HepG2 (cell line): ENCODE measurements at regions not wholly inside any gene's neighbourhood (a gene's known extent, or its start where the extent isn't known, plus 50 kb on each side); places are given as distances from the start of the nearest gene placed in this dataset.

Source experiments
- ATAC-seq: fragments of 200-7000 bp; cut with Tn5 transposase; 3 replicates; pipeline ENCODE4 v1.9.1; 2020; ENCODE audit warnings: mild to moderate bottlenecking, moderate library complexity
- BruUV-seq: library from RNA; stranded (reverse); fragments of 400-500 nt; replicated peaks from 2 replicates; lab custom pipeline; 2021; lab: Mats Ljungman, UMichigan
- CTCF ChIA-PET: fragments of 300-600 bp; formaldehyde crosslinking; extraction: SDS; loops from one replicate; lab custom pipeline; 2021; ENCODE audit warnings: low total read pairs, inconsistent platforms, low intra/inter-chr PET ratio; lab: Yijun Ruan, JAX
- POLR2A ChIA-PET: fragments of 350-600 bp; sonication (Branson Sonifier 250); formaldehyde crosslinking; loops from one replicate; lab custom pipeline; 2020; ENCODE audit warnings: antibody characterized with exemption, inconsistent platforms; lab: Yijun Ruan, JAX
- DNase-seq: peaks from one replicate; pipeline ENCODE4 v3.0.0-alpha.2; 2015; ENCODE audit warnings: low spot score
- FAIRE-seq: peaks from 3 replicates; lab custom pipeline; 2011; peaks lifted over from hg19 to GRCh38; lab: Jason Lieb, UNC
- H2AFZ ChIP-seq: one replicate; pipeline ENCODE4 v1.6.1; 2011; ENCODE audit warnings: low read length, inconsistent platforms
- H3K27ac ChIP-seq: fragments of 300-600 bp; 3 replicates; pipeline ENCODE4 v1.8.0; 2011; ENCODE audit warnings: mixed run types, mild to moderate bottlenecking, mixed read lengths, low read length, inconsistent platforms; ENCODE audit not compliant: insufficient read depth; ENCODE audit errors: extremely low read length
- H3K27me3 ChIP-seq, 2 experiments: fragments of 200-600 bp in 1 of 2; 2 replicates in 1 of 2; 3 replicates in 1 of 2; pipeline versions ENCODE4 v1.6.0 to v1.8.0; 2011; ENCODE audit warnings: low read length in 2 of 2, mild to moderate bottlenecking in 2 of 2, moderate library complexity in 2 of 2, inconsistent platforms in 1 of 2; ENCODE audit not compliant: insufficient read depth in 2 of 2, control insufficient read depth in 1 of 2
- H3K36me3 ChIP-seq, 2 experiments: fragments of 200-600 bp in 1 of 2; replicated peaks in 1 of 2; 2 replicates in 1 of 2; 3 replicates in 1 of 2; pipeline versions ENCODE4 v1.5.1 to v1.8.0; 2011; ENCODE audit warnings: low read length in 2 of 2, inconsistent platforms in 1 of 2; ENCODE audit not compliant: insufficient read depth in 2 of 2, control insufficient read depth in 1 of 2
- H3K4me1 ChIP-seq: 2 replicates; pipeline ENCODE4 v1.5.1; 2012; ENCODE audit warnings: low read length, inconsistent platforms; ENCODE audit not compliant: insufficient read depth
- H3K4me2 ChIP-seq: 2 replicates; pipeline ENCODE4 v1.6.0; 2011; ENCODE audit warnings: low read depth, low read length, inconsistent platforms
- H3K4me3 ChIP-seq, 3 experiments: fragments of 200-600 bp in 1 of 3; sonication (generic), shearing (Covaris generic) in 1 of 3; replicated peaks in 1 of 3; 2 replicates each; pipeline ENCODE4 v1.5.1; 2011 to 2016; ENCODE audit warnings: low read length in 3 of 3, inconsistent platforms in 2 of 3, low read depth in 2 of 3, mild to moderate bottlenecking in 2 of 3, control low read depth in 1 of 3, mixed read lengths in 1 of 3; ENCODE audit not compliant: insufficient read depth in 1 of 3
- H3K79me2 ChIP-seq: one replicate; pipeline ENCODE4 v1.6.1; 2011; ENCODE audit warnings: low read length, inconsistent platforms; ENCODE audit not compliant: insufficient read depth
- H3K9ac ChIP-seq: 2 replicates; pipeline ENCODE4 v1.6.0; 2011; ENCODE audit warnings: mild to moderate bottlenecking, low read depth, low read length, inconsistent platforms; ENCODE audit not compliant: insufficient read depth
- H3K9me3 ChIP-seq: 2 replicates; pipeline ENCODE4 v1.5.1; 2012; ENCODE audit warnings: mild to moderate bottlenecking, low read length
- H4K20me1 ChIP-seq: 2 replicates; pipeline ENCODE4 v1.6.0; 2011; ENCODE audit warnings: inconsistent platforms, mild to moderate bottlenecking, low read length, moderate library complexity; ENCODE audit not compliant: insufficient read depth
- AGO1 ChIP-seq: fragments of 200-400 bp; formaldehyde crosslinking; IDR thresholded peaks from 2 replicates; pipeline ENCODE4 v1.6.1; 2017; ENCODE audit warnings: mild to moderate bottlenecking, low read depth, low read length, moderate library complexity; ENCODE audit not compliant: poor library complexity, severe bottlenecking
- CREB1 ChIP-seq, 2 experiments: fragments of 450-650 bp in 1 of 2; IDR thresholded peaks; 2 replicates each; pipeline ENCODE4 v1.6.1; 2016 to 2017; ENCODE audit warnings: control low read depth in 1 of 2, mild to moderate bottlenecking in 1 of 2, missing compliant biosample characterization in 1 of 2, missing genetic modification characterization in 1 of 2
- DMAP1 ChIP-seq: IDR thresholded peaks from 2 replicates; pipeline ENCODE4 v1.6.1; 2016
- FOXO4 ChIP-seq: sonication (generic); formaldehyde crosslinking; conservative IDR thresholded peaks from 2 replicates; pipeline ENCODE4 v1.8.1; 2023; ENCODE audit warnings: missing genetic modification reagents
- HDAC1 ChIP-seq: sonication (generic); formaldehyde crosslinking; IDR thresholded peaks from 2 replicates; pipeline ENCODE4 v1.5.1; 2020; ENCODE audit warnings: mild to moderate bottlenecking, missing genetic modification reagents
- RORA ChIP-seq: sonication (generic); formaldehyde crosslinking; IDR thresholded peaks from 2 replicates; pipeline ENCODE4 v1.5.0; 2020; ENCODE audit warnings: mild to moderate bottlenecking, missing genetic modification reagents, moderate library complexity
- TOE1 ChIP-seq: sonication (generic); formaldehyde crosslinking; IDR thresholded peaks from 2 replicates; pipeline ENCODE4 v1.4.0; 2020; ENCODE audit warnings: mild to moderate bottlenecking, missing genetic modification reagents
- TSC22D2 ChIP-seq: sonication (generic); formaldehyde crosslinking; IDR thresholded peaks from 2 replicates; pipeline ENCODE4 v1.5.1; 2020; ENCODE audit warnings: missing genetic modification reagents, mild to moderate bottlenecking, borderline replicate concordance
- ZBTB7B ChIP-seq: sonication (generic); formaldehyde crosslinking; IDR thresholded peaks from 2 replicates; pipeline ENCODE4 v1.4.0; 2020; ENCODE audit warnings: missing genetic modification reagents
- ZNF12 ChIP-seq: sonication (generic); formaldehyde crosslinking; IDR thresholded peaks from 2 replicates; pipeline ENCODE4 v1.5.0; 2020; ENCODE audit warnings: missing genetic modification reagents
- ZNF562 ChIP-seq: sonication (generic); formaldehyde crosslinking; IDR thresholded peaks from 2 replicates; pipeline ENCODE4 v1.8.0; 2022; ENCODE audit warnings: missing genetic modification reagents, borderline replicate concordance
- ZNF660 ChIP-seq: sonication (generic); formaldehyde crosslinking; IDR thresholded peaks from 2 replicates; pipeline ENCODE4 v1.5.1; 2020; ENCODE audit warnings: mild to moderate bottlenecking, low read depth, missing genetic modification reagents, borderline replicate concordance
- ZNF672 ChIP-seq: sonication (generic); formaldehyde crosslinking; IDR thresholded peaks from 2 replicates; pipeline ENCODE4 v1.8.1; 2022; ENCODE audit warnings: missing genetic modification reagents
- ZNF841 ChIP-seq: sonication (generic); formaldehyde crosslinking; IDR thresholded peaks from 2 replicates; pipeline ENCODE4 v1.8.1; 2023; ENCODE audit warnings: missing genetic modification reagents, borderline replicate concordance
- ZSCAN22 ChIP-seq: sonication (generic); formaldehyde crosslinking; IDR thresholded peaks from 2 replicates; pipeline ENCODE4 v1.4.0; 2020; ENCODE audit warnings: mild to moderate bottlenecking, missing genetic modification reagents
- WGBS: methylation state at CpG from one replicate; pipeline ENCODE4 v1.1.6; 2017; ENCODE audit warnings: low lambda C conversion rate; 5-methylcytosine and 5-hydroxymethylcytosine counted together
- in situ Hi-C: cut with HindIII; loops from 2 replicates; pipeline ENCODE4 v1.10.0; 2017; ENCODE audit warnings: low pct_unique_long_range_greater_than_20kb; ENCODE audit not compliant: extremely low pct_ligation_motif_present
- intact Hi-C: fragments of 100-400 bp; cut with micrococcal nuclease; formaldehyde crosslinking; loops from one replicate; pipeline ENCODE4 v1.10.0; 2022; ENCODE audit not compliant: unreplicated experiment
- TF ChIP-seq, protein P1 (sequence below): sonication (generic); formaldehyde crosslinking; IDR thresholded peaks from 2 replicates; pipeline ENCODE4 v1.4.0; 2020; ENCODE audit warnings: missing genetic modification reagents, borderline replicate concordance
- TF ChIP-seq, protein P2 (sequence below): sonication (generic); formaldehyde crosslinking; IDR thresholded peaks from 2 replicates; pipeline ENCODE4 v1.5.0; 2020; ENCODE audit warnings: mild to moderate bottlenecking, missing genetic modification reagents, moderate library complexity

GRCh38 chr18:39053571-39053970 is 1488.0 kb upstream of the CELF4 start:
- Histone ChIP-seq H3K9ac (no peak overlapping the region), H4K20me1 (no peaks in the 10 kb centered on the region), H3K4me3 (no peak overlapping the region), H3K9me3 (no peaks in the 10 kb centered on the region), H3K79me2 (no peaks in the 10 kb centered on the region), H3K4me2 (no peak overlapping the region), H3K27ac (no peak overlapping the region), H3K27me3 (no peaks in the 10 kb centered on the region; a peak in 1 of 5 replicates), H3K36me3 (no peaks in the 10 kb centered on the region), H2AFZ (no peak overlapping the region), H3K4me1 (no peaks in the 10 kb centered on the region)
- ATAC-seq: no peak
- in situ Hi-C loops (no loop called here), intact Hi-C loops (no loop called here)
- ChIA-PET POLR2A (no interaction called here), CTCF (no interaction called here)
- no TSS peak for BruUV-seq
- TF ChIP-seq FOXO4 (CRISPR knock-in tag) (no peak), ZNF841 (CRISPR knock-in tag) (no peak), TSC22D2 (no peak), ZNF672 (CRISPR knock-in tag) (no peak), ZNF660 (no peak)
- DNase-seq: no peak
- no peak for FAIRE-seq
- 0% methylated on average over 2 of the region's 2 CpGs for WGBS

GRCh38 chr18:39051013-39051412 is 1485.4 kb upstream of the CELF4 start:
- CTCF ChIA-PET: no interaction called here
- Histone ChIP-seq H3K4me1 (no peaks in the 10 kb centered on the region), H3K27me3 (no peaks in the 10 kb centered on the region; a peak in 1 of 5 replicates), H3K79me2 (no peaks in the 10 kb centered on the region), H3K36me3 (no peaks in the 10 kb centered on the region), H2AFZ (no peak overlapping the region), H3K9ac (no peak overlapping the region), H4K20me1 (no peaks in the 10 kb centered on the region), H3K4me2 (no peak overlapping the region)
- intact Hi-C loops: no loop called here
- no peak for ATAC-seq
- in situ Hi-C loops: no loop called here
- no TSS peak for BruUV-seq
- TF ChIP-seq DMAP1 (no peak), RORA (CRISPR knock-in tag) (no peak), HDAC1 (CRISPR knock-in tag) (no peak), CREB1 (IDR thresholded peaks at IDR 0.05) (no peak), CREB1 (CRISPR knock-in tag; IDR thresholded peaks at IDR 0.05) (no peak), ZNF562 (CRISPR knock-in tag) (no peak), AGO1 (no peak), ZBTB7B (CRISPR knock-in tag) (no peak), ZNF12 (no peak), TOE1 (CRISPR knock-in tag) (no peak), ZSCAN22 (CRISPR knock-in tag) (no peak)
- TF ChIP-seq, protein P1, sequence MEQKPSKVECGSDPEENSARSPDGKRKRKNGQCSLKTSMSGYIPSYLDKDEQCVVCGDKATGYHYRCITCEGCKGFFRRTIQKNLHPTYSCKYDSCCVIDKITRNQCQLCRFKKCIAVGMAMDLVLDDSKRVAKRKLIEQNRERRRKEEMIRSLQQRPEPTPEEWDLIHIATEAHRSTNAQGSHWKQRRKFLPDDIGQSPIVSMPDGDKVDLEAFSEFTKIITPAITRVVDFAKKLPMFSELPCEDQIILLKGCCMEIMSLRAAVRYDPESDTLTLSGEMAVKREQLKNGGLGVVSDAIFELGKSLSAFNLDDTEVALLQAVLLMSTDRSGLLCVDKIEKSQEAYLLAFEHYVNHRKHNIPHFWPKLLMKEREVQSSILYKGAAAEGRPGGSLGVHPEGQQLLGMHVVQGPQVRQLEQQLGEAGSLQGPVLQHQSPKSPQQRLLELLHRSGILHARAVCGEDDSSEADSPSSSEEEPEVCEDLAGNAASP (CRISPR knock-in tag): no peak
- TF ChIP-seq, protein P2, sequence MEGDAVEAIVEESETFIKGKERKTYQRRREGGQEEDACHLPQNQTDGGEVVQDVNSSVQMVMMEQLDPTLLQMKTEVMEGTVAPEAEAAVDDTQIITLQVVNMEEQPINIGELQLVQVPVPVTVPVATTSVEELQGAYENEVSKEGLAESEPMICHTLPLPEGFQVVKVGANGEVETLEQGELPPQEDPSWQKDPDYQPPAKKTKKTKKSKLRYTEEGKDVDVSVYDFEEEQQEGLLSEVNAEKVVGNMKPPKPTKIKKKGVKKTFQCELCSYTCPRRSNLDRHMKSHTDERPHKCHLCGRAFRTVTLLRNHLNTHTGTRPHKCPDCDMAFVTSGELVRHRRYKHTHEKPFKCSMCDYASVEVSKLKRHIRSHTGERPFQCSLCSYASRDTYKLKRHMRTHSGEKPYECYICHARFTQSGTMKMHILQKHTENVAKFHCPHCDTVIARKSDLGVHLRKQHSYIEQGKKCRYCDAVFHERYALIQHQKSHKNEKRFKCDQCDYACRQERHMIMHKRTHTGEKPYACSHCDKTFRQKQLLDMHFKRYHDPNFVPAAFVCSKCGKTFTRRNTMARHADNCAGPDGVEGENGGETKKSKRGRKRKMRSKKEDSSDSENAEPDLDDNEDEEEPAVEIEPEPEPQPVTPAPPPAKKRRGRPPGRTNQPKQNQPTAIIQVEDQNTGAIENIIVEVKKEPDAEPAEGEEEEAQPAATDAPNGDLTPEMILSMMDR (CRISPR knock-in tag): no peak
- TF ChIP-seq, all 625 proteins: peak for 0
- FAIRE-seq (no peak), DNase-seq (no peak)
- H3K9me3 ChIP-seq: no peaks in the 10 kb centered on the region
- H3K27ac ChIP-seq: no peak overlapping the region
- H3K4me3 ChIP-seq: no peak overlapping the region
- POLR2A ChIA-PET: no interaction called here
